GM12874 (cell line): ENCODE measurements at regions not wholly inside any gene's neighbourhood (a gene's known extent, or its start where the extent isn't known, plus 50 kb on each side); places are given as distances from the start of the nearest gene placed in this dataset.

Experiments used
- TF ChIP-seq, protein P1 (sequence below): IDR thresholded peaks from 2 replicates; pipeline ENCODE4 v1.5.1; 2011; ENCODE audit warnings: low read depth, mild to moderate bottlenecking, control low read depth, low read length, moderate library complexity; ENCODE audit not compliant: insufficient read depth

DNA sequence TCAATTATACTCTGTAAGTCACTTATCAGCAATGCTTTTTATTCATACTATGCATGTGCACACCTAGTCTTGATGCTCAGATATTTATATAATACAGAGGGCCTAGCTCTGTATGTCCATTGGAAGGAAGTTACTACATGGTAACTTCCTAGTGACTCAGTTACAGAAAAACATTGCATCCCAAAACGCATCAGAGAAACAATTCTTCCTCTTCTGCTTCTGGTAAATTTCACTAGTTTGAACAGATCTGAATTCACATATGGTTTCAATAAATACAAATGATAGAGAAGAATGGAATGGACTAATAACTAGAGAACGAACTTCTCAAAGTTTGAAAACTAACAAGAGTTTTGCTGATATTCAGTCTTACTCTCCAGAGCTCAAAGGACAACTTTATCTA is 811.3 kb upstream of the ADGRL2 start:
- TF ChIP-seq, protein P1, sequence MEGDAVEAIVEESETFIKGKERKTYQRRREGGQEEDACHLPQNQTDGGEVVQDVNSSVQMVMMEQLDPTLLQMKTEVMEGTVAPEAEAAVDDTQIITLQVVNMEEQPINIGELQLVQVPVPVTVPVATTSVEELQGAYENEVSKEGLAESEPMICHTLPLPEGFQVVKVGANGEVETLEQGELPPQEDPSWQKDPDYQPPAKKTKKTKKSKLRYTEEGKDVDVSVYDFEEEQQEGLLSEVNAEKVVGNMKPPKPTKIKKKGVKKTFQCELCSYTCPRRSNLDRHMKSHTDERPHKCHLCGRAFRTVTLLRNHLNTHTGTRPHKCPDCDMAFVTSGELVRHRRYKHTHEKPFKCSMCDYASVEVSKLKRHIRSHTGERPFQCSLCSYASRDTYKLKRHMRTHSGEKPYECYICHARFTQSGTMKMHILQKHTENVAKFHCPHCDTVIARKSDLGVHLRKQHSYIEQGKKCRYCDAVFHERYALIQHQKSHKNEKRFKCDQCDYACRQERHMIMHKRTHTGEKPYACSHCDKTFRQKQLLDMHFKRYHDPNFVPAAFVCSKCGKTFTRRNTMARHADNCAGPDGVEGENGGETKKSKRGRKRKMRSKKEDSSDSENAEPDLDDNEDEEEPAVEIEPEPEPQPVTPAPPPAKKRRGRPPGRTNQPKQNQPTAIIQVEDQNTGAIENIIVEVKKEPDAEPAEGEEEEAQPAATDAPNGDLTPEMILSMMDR = no peak

DNA sequence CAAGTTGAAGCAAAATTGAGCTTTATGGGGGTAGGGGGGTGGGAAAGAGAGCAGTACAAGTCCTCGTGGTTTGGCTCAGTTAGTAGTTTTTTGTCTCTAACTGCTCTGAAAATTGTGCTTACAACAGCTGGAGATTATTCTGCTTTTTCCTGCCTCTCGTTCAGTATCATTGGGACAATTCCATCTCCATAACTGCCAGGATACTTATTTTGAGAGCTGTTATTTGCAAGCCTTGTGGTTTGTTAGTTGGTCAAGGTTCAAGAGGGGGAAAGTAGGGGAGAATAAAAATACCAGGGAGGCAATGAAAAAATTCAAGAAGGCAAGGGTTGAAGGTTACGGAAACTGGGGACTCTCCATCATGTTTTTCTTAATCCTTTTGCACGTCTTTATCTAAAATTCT is 811.8 kb upstream of the ADGRL2 start:
- TF ChIP-seq, protein P1 = no peak

DNA sequence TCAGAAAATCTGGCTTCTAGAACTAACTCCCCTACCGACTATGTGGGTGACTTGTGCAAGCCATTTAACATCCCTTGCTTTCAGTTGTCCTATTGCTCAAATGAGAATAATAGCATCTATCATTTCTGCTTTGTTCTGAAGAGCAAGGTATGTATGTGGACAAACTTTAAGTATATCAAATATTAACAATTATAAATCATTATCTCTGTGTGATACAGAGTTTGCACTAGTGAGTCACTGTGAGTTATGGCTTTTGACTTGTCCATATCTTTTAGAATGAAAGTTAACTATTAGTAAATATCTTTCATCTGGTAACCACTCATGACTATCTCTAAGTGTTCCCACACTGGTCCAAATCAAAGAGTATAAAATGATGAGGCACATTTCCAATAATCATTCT is 812.9 kb upstream of the ADGRL2 start:
- TF ChIP-seq, protein P1 = no peak

DNA sequence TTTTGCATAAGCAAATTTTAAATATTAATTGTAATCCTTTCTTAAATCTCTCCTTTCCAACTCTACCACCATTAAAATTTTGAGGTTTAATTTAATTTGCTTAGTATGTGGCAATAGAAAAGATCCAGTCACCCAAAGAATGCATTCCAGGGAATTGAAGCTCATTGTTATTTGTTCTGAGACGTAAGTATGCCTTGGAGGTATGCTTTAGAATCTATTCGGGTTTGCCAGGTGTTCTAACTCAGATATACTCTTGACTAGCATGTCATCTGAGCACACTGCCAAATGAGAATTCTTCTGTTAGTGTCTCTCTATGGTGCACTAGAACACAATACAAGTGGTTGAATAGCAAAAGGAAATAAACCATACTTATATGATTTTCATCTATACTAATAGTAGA is 813.6 kb upstream of the ADGRL2 start:
- TF ChIP-seq, protein P1 = no peak

DNA sequence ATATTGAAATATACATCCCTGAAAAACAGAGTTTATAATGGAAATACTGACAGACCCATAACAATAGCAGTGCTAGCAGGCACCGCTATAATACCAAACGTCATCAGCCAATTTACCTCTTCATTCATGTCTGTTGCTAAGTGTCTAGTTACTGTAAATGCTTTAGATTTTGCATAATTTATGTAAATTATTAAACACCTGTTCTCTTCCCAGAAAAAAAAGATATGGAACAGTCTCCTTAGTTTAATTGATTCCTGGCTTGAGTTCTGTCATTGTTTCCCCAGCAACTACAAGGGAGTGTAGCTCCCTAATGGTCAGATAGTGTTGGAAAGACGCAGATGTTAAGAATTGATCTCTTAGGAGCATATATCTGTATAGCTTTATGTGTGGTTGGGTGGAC is 817.9 kb upstream of the ADGRL2 start:
- TF ChIP-seq, protein P1 = no peak

DNA sequence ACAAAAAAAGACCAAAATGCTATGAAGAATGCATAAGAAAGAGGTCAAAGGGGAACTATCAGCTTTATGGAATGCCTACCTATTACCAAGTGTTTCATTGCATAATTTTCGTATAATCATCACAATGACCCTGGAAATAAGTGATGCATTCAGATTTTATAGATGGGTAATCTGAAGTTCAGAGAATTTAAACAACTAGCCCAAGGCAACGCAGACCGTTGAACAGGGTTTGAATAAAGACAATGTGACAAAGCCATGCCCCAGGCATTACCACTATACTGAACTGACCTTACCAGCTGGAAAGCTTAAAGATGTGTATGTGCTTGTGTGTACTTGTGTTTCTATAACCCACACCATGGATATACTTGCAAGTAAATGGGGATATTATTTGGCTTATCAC is 827.6 kb upstream of the ADGRL2 start:
- TF ChIP-seq, protein P1 = no peak

DNA sequence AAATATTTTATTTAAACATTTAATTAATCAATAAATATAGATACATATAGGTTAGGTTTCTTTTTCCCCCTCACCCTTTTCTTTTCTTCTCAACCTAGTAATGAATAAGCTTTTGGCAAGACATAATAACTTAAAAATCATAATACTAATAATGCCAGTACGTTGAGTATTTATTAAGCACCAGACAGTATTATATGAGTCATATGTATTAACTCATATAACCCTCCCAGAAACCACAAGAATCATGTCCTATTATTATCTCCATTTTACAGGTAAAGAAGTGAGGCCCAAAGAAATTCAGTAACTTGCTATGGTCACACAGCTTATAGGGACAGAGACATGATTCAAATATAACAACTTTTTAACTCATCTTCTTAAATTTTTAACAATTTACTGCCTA is 834.5 kb upstream of the ADGRL2 start:
- TF ChIP-seq, protein P1 = no peak

DNA sequence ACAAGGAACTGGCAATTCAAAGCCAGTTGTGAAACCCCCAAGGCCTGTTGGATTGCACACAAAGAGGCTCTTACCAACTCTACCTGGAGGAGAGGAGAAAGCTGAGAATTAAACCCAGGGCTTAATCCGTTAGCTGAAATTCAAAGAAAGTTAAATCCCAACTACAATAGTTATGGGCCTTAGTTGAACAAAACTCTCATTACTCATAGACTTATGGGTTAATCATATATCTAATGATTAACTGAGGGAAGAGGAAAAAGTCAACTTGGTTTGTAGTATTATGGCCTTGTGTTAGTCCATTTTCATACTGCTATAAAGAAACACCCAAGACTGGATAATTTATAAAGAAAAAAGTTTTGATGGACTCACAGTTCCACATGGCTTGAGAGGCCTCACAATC is 838.2 kb upstream of the ADGRL2 start:
- TF ChIP-seq, protein P1 = no peak
